SK-N-SH (cell line): ENCODE measurements at regions not wholly inside any gene's neighbourhood (a gene's known extent, or its start where the extent isn't known, plus 50 kb on each side); places are given as distances from the start of the nearest gene placed in this dataset.

Source experiments
- MEF2A ChIP-seq: IDR thresholded peaks from 2 replicates; pipeline ENCODE4 v1.4.0; 2012; ENCODE audit warnings: low read depth, borderline replicate concordance
- SIN3A ChIP-seq: IDR thresholded peaks from 2 replicates; pipeline ENCODE4 v1.6.1; 2012; ENCODE audit warnings: low read depth, mild to moderate bottlenecking, low read length, moderate library complexity, borderline replicate concordance
- TF ChIP-seq, protein P1 (sequence below): IDR thresholded peaks from 2 replicates; pipeline ENCODE4 v1.6.1; 2012; ENCODE audit warnings: mild to moderate bottlenecking, low read depth, low read length, moderate library complexity
- TF ChIP-seq, protein P2 (sequence below): fragments of 200-600 bp; sonication (generic); IDR thresholded peaks from 2 replicates; pipeline ENCODE4 v1.6.1; 2017; ENCODE audit warnings: antibody characterized with exemption, mild to moderate bottlenecking, moderate library complexity

DNA sequence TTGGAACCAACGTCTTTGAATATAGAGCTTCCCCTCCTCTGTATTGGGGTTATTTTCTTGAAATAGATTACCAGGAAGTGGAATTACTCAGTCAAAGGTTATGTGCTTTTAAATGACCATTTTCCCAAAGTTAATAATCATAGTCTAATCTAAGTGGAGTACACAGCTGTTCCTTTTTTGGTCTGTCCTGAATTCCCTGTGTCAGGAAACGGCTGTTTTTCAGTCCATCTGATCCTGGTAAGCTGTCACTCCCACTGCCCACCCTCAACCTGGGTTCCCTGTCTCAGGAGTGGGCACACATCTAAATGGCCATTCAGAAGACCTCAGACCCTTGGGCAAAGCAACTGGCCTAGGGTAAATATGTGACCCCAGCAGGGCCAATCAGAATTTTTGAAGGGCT lies 57.6 kb upstream of the KSR1 start:
- TF ChIP-seq, protein P1, sequence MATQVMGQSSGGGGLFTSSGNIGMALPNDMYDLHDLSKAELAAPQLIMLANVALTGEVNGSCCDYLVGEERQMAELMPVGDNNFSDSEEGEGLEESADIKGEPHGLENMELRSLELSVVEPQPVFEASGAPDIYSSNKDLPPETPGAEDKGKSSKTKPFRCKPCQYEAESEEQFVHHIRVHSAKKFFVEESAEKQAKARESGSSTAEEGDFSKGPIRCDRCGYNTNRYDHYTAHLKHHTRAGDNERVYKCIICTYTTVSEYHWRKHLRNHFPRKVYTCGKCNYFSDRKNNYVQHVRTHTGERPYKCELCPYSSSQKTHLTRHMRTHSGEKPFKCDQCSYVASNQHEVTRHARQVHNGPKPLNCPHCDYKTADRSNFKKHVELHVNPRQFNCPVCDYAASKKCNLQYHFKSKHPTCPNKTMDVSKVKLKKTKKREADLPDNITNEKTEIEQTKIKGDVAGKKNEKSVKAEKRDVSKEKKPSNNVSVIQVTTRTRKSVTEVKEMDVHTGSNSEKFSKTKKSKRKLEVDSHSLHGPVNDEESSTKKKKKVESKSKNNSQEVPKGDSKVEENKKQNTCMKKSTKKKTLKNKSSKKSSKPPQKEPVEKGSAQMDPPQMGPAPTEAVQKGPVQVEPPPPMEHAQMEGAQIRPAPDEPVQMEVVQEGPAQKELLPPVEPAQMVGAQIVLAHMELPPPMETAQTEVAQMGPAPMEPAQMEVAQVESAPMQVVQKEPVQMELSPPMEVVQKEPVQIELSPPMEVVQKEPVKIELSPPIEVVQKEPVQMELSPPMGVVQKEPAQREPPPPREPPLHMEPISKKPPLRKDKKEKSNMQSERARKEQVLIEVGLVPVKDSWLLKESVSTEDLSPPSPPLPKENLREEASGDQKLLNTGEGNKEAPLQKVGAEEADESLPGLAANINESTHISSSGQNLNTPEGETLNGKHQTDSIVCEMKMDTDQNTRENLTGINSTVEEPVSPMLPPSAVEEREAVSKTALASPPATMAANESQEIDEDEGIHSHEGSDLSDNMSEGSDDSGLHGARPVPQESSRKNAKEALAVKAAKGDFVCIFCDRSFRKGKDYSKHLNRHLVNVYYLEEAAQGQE: no peak
- TF ChIP-seq MEF2A: no peak
- TF ChIP-seq SIN3A: no peak
- TF ChIP-seq, protein P2, sequence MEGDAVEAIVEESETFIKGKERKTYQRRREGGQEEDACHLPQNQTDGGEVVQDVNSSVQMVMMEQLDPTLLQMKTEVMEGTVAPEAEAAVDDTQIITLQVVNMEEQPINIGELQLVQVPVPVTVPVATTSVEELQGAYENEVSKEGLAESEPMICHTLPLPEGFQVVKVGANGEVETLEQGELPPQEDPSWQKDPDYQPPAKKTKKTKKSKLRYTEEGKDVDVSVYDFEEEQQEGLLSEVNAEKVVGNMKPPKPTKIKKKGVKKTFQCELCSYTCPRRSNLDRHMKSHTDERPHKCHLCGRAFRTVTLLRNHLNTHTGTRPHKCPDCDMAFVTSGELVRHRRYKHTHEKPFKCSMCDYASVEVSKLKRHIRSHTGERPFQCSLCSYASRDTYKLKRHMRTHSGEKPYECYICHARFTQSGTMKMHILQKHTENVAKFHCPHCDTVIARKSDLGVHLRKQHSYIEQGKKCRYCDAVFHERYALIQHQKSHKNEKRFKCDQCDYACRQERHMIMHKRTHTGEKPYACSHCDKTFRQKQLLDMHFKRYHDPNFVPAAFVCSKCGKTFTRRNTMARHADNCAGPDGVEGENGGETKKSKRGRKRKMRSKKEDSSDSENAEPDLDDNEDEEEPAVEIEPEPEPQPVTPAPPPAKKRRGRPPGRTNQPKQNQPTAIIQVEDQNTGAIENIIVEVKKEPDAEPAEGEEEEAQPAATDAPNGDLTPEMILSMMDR: no peak
